GM21360 (cell line): ENCODE measurements at regions not wholly inside any gene's neighbourhood (a gene's known extent, or its start where the extent isn't known, plus 50 kb on each side); places are given as distances from the start of the nearest gene placed in this dataset.

Experiments
- ATAC-seq: cut with Tn5 transposase; IDR thresholded peaks from one replicate; pipeline ENCODE4 v1.9.1; 2021; ENCODE audit warnings: mild to moderate bottlenecking, moderate library complexity; ENCODE audit not compliant: unreplicated experiment

- ATAC-seq: no peak
Observed at GRCh38 chr4:138759554-138759902, 256.1 kb upstream of the NOCT start.

GRCh38 chr4:138758876-138759553 lies 256.6 kb upstream of the NOCT start:
- ATAC-seq: no peak

- no peak for ATAC-seq
Observed at GRCh38 chr4:138758196-138758595, 257.4 kb upstream of the NOCT start.

GRCh38 chr4:138757432-138757831 lies 258.1 kb upstream of the NOCT start:
- ATAC-seq: no peak

GRCh38 chr4:138756519-138756918 lies 259.1 kb upstream of the NOCT start:
- no peak for ATAC-seq

- ATAC-seq: no peak
Observed at GRCh38 chr4:138751309-138751708, 264.3 kb upstream of the NOCT start.

- no peak for ATAC-seq
Observed at GRCh38 chr4:138749303-138749702, 266.3 kb upstream of the NOCT start.

- ATAC-seq: no peak
Observed at GRCh38 chr4:138741766-138742377, 273.7 kb upstream of the NOCT start.

GRCh38 chr4:138740816-138741745 lies 274.5 kb upstream of the NOCT start:
- ATAC-seq: no peak

- no peak for ATAC-seq
Observed at GRCh38 chr4:138736362-138736761, 279.2 kb upstream of the NOCT start.

GRCh38 chr4:138734746-138735145 lies 280.8 kb upstream of the NOCT start:
- no peak for ATAC-seq

GRCh38 chr4:138728566-138728965 lies 287.0 kb upstream of the NOCT start:
- no peak for ATAC-seq

- ATAC-seq: no peak
Observed at GRCh38 chr4:138727731-138728130, 287.9 kb upstream of the NOCT start.

- ATAC-seq: no peak
Observed at GRCh38 chr4:138724530-138724929, 291.1 kb upstream of the NOCT start.

GRCh38 chr4:138716559-138717335 lies 298.8 kb upstream of the NOCT start:
- ATAC-seq: no peak

GRCh38 chr4:138710297-138710696 lies 305.3 kb upstream of the NOCT start:
- no peak for ATAC-seq

GRCh38 chr4:138709859-138710258 lies 305.7 kb upstream of the NOCT start:
- no peak for ATAC-seq

- ATAC-seq: no peak
Observed at GRCh38 chr4:138707746-138708677, 307.6 kb upstream of the NOCT start.

GRCh38 chr4:138706201-138706600 lies 309.4 kb upstream of the NOCT start:
- no peak for ATAC-seq
